HG03175 (cell line): ENCODE measurements at regions not wholly inside any gene's neighbourhood (a gene's known extent, or its start where the extent isn't known, plus 50 kb on each side); places are given as distances from the start of the nearest gene placed in this dataset.
A peak's percentile ranks its signal among the peaks of the same experiment; 100 is the strongest.

Source experiments
- ATAC-seq: cut with Tn5 transposase; IDR thresholded peaks from one replicate; pipeline ENCODE4 v1.9.1; 2021; ENCODE audit warnings: mild to moderate bottlenecking, moderate library complexity; ENCODE audit not compliant: unreplicated experiment

DNA sequence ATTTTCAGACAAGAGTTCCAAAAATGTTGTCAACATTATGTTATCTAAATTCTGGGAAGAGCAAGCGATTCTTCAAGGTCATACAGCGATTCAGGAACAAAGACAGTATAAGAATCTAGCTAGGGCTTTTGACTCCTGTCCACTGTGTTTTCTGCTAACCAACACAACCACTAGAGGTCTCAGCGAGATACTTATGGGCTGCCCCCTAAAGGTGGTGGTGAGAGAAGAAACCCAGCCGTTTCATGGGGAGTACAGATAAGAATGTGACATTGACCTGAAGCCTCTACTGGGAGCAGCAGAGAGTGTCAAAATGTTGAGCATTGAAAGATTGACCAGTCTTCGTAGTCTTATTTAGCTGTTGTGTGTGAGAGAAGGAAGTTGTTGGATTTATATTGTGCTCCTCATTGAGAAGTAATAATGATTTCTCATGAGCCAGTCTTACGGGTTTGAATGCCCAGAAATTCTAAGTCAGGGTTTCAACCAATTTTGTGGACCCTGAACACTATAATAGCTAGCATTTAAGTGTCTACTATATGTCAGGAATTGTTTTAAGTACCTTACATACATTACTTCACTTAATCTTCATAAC, 168.3 kb downstream of the SPRY1 start:
- peak; percentile 100 for ATAC-seq

GRCh38 chr4:123568936-123569335, 172.3 kb downstream of the SPRY1 start:
- no peak for ATAC-seq

GRCh38 chr4:123569541-123569940, 172.9 kb downstream of the SPRY1 start:
- ATAC-seq, result no peak

- ATAC-seq, result no peak
Observed at GRCh38 chr4:123573866-123574508, 177.4 kb downstream of the SPRY1 start.

- no peak for ATAC-seq
Observed at GRCh38 chr4:123575291-123575690, 178.7 kb downstream of the SPRY1 start.

DNA sequence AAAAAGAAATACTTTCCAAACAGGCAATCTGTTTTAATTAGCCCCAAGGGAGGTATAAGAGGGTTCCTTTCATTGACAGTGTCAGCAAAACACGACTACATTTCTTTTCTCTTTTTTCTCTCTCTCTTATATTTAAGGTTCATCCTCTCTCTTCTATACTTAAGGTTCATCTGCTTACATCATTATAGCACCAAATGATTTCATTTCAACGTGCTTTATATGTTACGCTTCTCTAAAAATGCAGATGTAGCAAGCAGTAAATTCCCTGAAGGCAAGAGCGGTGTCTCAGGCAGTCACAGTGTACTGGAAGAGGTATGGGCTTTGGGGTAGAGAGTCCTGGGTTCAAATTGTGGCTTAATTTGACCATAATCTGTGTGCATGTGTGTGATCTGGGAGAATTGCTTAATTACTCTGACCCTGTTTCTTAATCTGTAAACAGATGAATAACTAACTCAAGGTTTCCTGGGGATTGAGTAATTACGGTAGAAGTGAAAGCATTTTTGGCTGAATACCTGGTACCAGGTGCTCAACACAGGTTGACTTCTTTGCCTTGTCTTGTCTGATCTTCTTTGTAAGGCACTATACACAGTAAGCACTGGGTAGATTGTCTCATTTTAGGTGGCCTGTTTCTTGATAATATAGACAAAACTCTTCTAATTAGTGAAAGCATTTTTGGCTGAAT, 180.8 kb downstream of the SPRY1 start:
- ATAC-seq, result no peak

DNA sequence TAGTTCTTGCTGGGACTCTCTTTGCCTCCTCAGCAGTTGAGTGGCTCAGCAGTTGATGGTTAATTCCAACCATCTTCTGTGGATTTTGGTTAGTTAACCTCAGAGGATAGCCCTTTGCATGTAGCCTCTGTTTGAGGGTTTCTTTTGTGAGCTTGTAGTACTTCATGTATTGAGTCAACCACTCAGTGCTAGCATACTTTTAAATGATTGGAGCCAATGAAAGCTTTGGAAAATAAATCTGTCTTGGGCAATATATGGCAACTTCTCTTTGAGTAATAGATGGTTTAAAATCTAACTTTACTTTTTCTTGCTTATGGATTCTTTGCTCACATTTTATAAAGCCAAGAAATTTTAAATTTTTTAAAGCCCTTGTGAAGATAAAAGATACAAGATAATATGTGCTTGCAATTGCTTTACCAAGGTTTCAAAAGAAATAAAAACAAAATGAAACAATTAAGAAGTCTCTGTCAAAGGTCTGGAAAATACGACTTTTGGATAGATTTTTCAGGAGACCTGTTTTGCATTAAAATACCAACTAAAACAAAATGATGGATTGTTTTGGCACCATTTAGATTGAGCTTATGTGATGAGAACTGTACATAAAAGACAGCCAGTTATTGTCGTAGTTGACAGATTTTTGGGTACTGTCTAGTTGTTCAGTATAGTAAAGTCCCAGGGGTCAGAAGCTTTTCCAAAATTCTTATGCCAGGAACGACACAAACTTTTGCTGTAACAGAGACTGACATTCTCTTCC, 181.9 kb downstream of the SPRY1 start:
- no peak for ATAC-seq

- ATAC-seq, result no peak
Observed at GRCh38 chr4:123579961-123580360, 183.4 kb downstream of the SPRY1 start.

GRCh38 chr4:123580981-123581664, 184.5 kb downstream of the SPRY1 start:
- no peak for ATAC-seq

DNA sequence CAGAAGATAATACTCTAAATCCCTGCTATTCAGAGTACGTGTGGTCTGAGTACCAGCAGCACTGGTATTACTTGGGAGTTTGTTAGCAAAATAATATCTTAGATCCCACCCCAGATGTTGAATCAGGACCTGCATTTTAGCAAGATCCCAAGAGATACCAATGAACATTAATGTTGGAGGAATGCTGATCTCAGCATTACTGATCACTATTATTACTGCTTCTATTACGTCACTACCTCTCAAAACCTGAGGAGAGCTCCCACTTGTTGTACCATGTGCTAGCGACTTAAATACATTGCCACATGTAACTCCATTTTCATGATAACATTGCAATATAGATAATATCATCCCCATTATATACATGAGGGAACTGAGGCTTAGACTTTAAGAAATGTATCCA, 185.2 kb downstream of the SPRY1 start:
- no peak for ATAC-seq

GRCh38 chr4:123583043-123583442, 186.4 kb downstream of the SPRY1 start:
- ATAC-seq, result no peak

- no peak for ATAC-seq
Observed at GRCh38 chr4:123585111-123585510, 188.5 kb downstream of the SPRY1 start.

GRCh38 chr4:123587983-123588494, 191.4 kb downstream of the SPRY1 start:
- peak; percentile 21 for ATAC-seq

DNA sequence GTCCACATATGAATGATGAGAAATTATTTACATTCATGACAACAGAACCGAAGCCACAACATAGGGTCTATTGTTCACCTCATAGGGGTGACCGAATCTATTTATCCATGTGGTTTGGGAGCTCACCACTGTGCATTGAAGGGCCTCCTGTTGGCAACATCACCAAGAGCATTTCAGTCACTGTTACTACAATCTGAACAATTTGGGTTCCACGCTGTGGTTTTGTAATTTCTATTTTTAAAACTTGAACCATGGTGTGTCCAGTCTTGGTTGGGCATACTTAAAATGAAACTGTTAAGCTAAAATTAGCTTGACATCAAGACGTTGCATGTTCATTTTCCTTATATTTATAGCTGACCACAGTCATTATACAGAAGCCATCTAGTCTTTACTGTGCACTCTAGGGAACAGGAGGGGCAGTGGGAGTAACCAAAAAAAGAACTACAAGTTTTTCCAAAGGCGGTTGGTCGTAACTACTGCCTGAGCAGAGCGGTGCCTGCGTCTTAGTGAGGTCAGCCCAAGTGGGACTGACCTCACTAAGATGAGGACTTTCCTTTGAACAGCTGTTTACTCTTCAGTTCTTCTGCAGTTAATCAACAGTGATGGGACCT, 192.1 kb downstream of the SPRY1 start:
- peak; percentile 76 for ATAC-seq

DNA sequence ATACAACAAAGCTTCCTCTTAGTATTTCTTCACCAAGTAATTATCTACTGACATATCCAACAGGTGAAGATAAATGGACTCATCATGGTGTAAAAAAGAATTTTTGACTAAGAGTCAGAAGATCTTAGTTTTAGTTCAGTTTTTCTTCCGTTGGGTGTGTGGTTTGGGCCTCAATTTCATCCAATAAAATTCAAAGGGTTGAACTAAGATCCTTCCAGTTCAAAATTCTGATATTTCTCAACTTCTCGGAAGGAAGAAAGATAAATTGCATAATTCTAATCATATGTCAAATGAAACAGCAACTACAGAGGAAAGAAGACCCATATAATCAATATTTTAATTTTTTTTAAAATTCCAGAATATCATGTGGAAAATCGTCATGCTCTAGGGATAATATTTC, 192.7 kb downstream of the SPRY1 start:
- ATAC-seq, result no peak

GRCh38 chr4:123591875-123592274, 195.3 kb downstream of the SPRY1 start:
- no peak for ATAC-seq

- no peak for ATAC-seq
Observed at GRCh38 chr4:123593655-123594054, 197.1 kb downstream of the SPRY1 start.

- ATAC-seq, result no peak
Observed at GRCh38 chr4:123596805-123597204, 200.2 kb downstream of the SPRY1 start.

GRCh38 chr4:123597586-123597985, 201.0 kb downstream of the SPRY1 start:
- no peak for ATAC-seq

DNA sequence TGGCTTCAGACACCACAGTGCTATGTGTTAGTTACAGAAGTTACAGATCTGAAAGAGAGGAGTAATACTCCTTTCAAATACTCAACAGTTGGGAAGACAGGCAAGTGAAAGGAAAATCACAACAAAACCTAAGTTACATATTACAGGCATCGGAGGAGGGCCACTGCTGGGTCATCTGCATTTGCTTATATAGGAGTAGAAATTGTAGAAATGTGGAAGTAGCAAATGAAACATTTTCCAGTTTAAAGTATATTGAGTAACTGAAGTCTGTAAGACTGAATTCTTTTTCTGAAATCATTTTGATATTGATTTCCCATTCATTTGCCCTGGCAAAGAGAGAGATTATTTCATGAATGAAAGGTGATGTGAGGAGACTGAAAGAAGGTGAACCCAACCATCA, 201.7 kb downstream of the SPRY1 start:
- ATAC-seq, result no peak
